ENCODE measurements at regions not wholly inside any gene's neighbourhood (a gene's known extent, or its start where the extent isn't known, plus 50 kb on each side); places are given as distances from the start of the nearest gene placed in this dataset.

DNA sequence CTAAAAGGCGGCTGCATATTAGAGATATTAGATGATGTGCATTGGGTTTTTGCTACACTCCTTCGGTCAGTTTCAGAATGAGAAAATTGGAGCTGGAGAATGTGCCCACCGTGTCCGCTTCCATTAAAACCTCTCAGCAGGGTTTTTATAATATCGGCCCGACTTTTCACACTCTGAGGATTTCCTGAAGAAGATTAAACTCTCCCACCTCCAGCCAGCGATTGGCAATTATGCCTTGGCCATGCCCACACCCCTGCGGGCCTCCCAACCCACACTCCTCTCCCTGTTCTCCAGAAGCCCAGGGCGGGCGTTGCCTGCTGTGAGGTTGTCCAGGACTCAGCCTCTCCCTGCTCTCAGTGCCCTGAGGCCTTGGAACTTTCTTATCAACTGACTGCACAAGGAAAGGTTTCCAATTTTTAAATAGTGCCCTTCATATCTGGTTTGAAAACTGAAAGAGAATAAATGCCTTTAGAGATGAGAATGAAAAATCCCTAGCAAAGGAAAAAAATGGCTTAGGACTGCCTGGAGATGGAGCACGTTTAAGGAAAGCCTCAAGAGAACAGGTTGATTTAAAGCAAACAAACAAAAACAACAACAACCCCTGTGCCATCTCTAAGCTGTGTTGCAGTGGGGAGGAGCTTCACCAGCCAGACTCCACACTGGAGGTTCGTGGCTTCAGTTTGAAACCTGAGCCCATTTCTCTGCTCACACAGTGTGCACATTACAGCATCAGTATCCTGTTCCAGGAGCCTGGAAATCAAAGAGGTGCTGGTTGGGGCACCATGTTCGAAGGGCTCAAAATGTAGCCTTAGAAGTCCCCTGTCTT lies 292.9 kb downstream of the NSG2 start:
- no peak for DNase-seq

DNA sequence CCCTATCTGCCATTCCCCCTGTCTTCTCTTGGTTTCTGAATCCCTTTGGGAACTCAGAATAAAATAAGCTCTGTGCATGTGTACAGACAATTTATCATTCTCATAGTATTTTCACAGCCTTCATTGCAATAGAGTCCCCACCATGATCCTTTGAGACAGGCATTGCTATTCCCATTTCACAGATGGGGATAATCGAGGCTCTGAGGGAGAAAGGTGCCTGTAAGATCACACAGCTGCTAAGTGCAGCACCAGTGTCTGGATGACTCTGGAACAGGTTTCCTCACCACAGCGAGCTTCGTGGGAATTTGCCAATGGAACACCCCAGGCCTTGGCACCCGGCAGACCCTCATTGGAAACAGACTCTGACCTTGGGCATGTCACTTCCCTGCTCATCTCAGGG lies 293.6 kb downstream of the NSG2 start:
- no peak for DNase-seq

DNA sequence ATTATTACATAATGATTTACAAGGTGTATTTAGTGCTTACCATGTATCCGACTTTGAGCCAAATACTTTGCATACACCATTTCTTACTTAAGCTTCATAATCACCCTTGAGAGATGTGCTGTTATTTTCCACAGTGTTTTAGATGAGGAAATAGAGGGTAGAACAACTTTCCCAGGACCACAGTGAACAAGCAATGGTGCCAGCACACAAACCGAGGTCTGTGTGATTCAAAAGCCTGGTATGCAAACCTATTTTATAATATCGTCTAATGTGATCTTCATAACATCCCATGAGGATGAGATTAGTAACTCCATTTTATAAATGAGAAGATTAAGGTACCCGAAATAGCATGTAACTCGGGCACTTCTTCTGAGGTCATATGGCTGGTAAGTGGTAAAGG lies 294.7 kb downstream of the NSG2 start:
- DNase-seq = no peak

DNA sequence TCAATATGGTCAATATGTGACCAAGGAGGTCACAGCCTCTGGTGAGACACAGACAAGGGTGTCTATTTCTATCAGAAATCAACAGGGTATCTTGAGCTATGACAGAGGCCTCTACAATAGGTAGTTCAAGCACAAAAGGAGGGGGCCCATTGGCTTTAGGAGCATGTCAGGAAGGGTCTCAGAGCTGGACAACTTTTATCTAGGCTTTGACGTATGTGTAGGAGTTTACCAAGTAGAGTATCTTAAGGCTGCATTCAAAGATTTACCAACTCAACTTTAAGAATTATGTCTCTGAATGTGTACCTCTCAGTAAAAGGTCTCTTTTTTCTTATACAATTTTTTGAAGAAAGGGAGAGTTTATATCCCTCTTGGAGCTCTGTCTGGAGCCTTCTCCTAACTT lies 297.2 kb downstream of the NSG2 start:
- DNase-seq = no peak

DNA sequence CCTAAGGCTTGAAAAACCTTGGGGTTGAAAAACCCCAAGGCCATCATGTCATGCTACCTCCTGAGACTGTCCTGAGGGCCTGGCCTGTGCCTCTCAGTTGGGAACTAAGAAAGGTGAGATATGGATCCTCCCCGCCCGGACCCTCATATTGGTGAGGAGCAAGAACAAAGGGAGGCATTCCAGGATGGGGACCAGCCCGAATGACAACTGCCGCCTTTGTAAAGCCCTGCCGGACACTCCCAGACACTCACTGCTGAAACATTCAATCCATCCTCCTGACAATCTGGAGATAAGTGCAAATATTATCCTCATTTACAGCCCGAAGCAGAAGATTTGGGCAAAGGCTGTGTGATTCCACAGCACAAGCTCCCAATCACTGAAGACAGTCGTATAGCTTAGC lies 298.3 kb downstream of the NSG2 start:
- no peak for DNase-seq

DNA sequence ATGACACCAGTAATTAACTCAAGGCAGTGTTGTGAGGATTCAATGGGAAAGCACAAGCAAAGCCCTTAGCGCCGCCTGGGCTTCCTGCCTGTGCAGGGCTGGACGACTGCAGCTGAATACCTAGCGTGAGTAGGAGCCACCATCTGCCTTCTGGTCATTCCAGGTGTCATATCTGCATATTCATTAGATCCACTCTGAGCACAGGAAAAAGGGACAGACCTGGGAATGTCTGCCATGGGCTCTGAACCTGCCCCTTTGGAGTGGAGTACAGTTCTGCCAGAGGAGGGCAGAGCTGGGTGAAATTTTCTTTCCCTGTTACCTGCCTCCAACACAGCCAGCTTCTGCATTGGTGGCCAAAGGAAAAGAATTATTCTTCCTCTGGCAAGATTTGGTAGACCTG lies 298.8 kb downstream of the NSG2 start:
- no peak for DNase-seq

DNA sequence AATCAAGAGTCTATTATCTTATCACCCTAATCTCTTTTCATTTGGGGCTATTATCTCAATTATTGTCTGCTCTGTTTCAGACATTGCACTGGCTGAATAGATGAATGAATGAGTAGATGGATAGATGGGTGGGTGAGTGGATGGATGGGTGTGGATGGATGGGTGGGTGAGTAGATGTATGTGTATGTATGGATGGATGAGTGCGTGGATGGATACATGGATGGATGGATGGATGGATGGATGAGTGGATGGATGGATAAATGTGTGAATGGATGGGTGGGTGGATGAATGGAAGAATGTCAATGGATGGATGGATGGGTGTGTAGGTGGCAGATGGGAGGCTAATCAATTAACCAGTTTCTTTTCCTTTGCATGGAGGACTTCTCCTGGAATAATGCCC lies 301.7 kb downstream of the NSG2 start:
- DNase-seq = no peak

DNA sequence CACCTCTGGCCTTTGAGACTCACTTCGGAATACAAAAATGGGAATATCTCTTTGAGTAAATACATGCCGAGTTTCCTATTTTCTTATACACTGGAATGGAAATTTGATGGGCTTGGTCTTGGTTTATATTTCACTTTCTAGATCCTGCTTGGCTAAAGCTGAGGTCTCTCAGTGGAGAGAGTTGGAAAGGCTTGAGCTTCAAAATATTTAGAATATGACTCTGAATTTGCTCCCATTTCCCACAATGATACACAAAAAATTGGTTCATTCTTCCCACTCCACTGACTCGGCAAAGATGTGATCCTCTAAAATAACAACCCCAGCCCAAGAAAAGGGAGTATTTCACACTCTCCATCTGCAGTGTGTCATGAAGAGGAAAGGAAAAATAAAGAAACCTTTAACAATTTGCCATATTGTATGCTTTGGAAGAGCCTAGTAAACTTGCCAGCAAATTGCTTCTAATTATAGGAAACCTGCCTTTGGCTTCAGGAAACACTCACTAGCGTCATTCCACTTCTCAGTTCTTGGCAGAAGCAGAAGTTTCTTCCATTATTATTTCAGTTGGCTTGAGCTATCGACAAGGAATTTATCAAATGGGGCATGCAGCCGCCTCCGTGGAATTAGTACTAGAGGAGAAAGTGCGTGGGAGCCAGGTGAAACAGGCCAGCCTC lies 302.9 kb downstream of the NSG2 start:
- DNase-seq = no peak

DNA sequence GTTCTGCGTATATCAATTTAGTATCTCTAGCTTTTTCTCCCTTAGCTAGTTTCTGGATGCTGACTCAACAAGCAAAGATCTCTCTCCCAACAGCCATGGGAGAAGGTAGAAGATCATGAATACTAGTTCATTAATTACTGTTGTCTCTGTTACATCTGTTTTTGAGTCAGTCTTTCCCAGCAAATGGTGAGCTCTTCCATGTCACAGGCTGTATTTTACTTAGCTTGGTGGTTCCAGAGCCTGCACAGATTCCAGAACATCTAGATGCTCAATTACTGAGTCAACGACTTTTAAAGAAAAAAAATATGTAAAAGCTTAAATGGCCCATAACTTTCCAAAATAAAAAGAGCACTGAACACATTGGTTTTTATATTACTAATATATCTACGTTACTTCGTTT lies 307.2 kb downstream of the NSG2 start:
- DNase-seq = no peak

DNA sequence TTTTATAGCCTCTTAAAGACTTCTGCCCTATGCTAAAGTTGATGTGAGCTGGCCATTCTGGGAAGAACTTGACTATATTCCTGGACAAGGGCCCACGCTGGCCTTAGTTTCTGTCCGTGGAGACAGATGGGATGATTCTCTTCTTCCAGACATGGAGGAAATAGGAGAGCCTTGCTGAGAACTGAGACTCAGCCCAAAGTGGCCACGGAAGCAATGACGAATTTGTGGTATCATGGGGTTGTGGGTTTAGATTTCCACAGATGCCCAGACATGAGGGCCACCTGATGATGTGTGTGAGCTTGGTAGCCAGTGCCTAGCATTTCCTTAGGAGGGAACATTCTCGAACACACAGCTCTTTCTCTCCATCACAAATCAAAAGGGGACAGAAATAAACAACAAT lies 309.1 kb downstream of the NSG2 start:
- no peak for DNase-seq

DNA sequence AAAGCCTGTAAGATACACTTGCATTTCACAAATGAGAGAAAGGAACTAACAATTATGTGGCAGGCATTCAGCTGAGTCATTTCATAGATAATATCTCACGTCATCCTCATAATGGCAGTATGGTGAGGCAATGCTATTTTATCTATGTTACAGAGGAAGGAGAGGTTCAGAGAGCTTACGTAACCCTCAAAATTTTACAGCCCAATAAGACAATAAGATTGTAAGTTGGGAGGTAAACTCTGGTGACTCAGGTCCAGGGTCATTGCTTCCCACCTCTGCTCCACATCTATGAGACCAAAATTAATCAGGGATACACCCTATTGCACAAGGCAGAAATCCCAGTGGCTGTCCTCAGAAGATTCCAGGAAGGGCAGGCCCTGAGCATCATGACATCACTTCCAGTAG lies 309.7 kb downstream of the NSG2 start:
- no peak for DNase-seq

DNA sequence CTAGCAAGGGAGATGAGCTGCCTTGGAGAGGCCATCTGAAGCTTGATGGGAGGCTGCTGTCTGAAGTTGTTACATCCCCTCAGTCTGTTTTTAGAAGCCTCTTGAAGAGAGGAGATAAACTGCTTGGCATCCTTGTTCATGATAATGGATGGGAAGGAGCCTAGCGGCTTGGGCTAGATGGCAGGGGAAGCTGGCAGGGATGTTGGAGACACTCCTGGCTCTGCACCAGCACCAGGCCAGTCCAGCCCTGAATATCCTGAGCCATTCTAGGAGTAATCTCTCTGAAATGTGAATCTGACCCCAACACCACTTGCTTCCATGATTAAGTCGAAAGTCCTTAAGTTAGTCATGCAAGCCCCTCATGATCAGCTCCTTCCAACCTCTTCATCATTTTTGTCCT lies 310.5 kb downstream of the NSG2 start:
- DNase-seq = no peak

DNA sequence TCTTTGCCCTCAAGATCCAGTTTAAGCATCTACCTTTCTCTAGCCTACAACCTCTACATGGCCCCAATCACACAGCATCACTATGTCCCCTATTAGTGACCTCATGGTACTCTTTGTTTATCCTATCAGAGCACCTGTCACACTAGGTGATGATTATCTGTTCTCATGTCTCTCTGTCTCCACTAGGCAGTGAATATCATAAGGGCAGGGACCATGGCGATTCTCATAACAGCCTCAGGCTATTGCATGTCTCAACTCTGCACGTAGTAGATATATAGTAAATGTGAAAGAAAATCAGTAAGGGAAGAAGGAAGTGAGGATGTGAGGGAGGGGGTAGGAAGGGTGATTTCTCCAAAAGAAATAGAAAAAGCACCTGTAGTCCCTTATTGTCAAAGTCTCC lies 311.0 kb downstream of the NSG2 start:
- no peak for DNase-seq

DNA sequence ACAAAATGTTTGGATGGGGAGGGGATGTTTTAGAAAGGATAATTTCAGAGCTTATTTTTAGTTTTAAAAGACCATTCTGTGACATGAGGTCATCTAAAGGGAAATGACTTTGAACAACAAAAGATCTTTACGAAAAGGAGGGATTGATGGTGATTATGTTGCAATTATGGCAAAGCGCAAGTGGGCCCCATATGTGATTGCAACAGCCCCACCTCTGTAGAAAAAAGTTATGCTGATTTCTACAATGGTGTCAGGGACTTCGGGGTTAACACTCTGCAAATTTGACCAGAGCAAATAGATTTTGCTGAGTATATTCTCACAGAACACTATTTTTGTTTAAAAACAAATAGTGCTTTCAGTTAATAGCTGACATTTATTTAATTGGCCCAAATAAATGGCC lies 312.8 kb downstream of the NSG2 start:
- DNase-seq = no peak

DNA sequence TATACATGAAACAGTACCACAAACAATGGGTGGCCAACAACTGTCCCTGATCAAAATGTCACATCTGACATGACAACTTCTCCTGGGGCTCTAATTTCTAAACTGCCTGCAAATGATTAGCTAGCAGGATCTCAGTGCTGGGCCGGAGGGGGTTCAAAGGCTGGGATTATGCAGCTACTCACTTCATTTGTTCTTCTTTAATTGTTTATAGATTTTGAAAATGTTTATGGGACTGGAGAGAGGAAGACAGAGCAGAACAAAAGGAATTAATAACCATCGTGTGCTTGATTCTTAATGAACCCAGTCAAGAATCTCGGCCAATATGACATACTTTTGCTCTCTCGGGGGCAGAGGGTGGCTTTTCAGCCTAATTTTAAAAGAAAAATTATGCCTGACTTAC lies 313.6 kb downstream of the NSG2 start:
- no peak for DNase-seq

DNA sequence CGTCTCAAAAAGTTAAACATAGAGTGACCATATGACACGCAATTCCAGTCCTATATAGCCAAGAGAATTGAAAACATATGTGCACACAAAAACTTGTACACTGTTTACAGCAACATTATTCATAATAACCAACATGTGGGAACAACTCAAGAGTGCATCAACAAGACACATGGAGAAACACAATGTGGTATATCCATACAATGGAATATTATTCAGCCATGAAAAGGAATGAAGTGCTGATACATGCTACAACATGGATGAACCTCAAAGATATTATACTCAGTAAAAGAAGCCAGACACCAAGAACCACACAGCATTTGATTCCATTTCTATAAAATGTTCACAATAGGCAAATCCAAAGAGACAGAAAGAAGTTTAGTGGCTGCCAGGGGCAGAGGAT lies 317.0 kb downstream of the NSG2 start:
- DNase-seq = no peak

DNA sequence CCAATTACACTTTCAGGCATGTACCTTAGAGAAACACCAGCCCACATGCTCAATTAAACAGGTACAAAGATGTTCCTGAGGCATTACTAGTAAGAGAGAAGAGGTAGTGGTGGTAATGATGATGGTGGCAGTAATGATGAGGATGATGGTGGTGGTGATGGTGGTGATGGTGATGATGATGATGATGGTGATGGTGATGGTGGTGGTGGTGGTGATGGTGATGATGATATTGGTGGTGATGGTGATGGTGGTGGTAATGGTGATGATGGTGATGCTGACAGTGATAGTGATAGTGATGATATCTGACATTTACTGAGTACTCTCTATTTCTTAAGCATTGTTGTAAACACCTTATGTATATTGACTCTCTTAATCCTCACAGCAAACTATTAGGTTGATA lies 318.4 kb downstream of the NSG2 start:
- no peak for DNase-seq

DNA sequence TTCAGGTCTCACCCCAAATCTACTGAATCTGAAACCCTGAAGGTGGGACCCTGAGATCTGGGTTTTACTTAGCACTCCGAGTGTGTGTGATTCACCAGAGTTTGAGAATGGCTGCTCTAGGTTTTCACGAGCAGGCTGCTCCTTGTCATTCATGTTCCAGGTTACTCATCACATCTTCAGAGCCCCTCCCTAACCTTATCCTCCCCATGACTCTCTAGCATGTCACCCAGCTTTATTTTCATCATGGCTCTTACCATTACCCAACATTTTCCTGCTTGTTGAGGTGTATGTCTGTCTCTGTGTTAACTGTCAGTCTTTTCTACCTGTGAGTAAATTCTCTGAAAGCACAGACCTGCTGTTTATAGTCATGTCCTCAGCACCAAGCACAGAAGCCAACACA lies 319.2 kb downstream of the NSG2 start:
- DNase-seq = no peak

DNA sequence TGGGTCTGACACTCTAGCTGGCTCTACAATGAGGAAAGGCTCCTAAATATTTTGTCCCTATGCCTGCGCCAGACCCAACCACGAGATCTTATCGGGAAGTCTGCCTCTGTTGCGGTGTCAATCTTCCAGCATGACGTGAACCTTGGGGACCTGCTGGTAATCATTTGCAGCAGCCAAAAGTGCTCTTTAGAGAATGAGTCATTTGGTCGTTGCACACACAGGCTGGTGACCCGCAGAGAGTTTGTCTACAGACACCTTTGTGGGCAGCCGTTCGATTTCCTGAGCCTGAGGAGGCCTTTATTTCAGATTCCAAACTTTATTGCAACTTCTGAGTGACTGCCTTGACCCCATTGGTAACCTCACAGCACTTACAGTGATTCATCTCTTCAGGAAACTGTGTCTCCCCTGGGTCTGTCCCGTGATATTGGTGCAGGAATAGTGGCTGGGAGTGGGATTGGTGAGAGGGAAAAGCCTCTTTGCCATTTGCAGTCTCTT lies 326.1 kb downstream of the NSG2 start:
- no peak for DNase-seq

DNA sequence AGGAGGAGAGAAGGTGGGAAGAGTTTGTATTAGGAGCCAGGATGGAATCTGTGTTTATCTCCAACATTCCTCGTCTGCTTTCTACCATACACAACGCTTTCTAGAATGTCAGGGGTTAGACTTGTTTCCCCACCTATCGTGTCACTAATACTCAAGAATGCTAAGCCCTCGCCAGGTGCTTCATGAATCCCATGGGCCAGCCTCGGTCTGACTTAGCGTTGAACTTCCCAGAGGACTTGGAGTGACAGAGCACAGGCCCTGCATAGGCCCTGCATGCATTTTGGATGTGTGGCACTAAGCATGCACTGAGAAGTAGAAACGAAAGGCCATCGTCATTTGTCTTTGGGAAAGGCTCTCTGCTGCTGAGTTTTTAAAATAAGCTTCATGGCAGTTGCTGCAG lies 328.7 kb downstream of the NSG2 start:
- DNase-seq = no peak

DNA sequence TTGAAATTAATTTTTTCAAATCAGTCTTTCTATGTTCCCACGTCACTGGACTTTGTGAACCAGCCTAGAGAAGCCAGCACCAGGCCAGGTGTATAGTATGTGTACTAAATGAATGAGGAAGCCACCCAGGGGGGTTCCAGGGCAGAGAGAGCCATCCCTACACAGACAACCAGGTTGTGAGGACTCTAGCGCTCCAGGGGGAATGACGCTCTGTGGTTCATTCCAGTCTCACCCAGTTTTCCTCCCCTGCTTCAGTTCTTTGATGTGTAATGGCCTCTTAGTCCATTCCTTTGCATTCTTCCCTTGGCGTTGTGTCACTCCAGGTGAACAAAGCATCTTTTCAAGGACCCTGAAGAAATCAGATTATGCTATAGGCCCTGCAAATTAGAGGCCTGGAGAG lies 330.6 kb downstream of the NSG2 start:
- no peak for DNase-seq

DNA sequence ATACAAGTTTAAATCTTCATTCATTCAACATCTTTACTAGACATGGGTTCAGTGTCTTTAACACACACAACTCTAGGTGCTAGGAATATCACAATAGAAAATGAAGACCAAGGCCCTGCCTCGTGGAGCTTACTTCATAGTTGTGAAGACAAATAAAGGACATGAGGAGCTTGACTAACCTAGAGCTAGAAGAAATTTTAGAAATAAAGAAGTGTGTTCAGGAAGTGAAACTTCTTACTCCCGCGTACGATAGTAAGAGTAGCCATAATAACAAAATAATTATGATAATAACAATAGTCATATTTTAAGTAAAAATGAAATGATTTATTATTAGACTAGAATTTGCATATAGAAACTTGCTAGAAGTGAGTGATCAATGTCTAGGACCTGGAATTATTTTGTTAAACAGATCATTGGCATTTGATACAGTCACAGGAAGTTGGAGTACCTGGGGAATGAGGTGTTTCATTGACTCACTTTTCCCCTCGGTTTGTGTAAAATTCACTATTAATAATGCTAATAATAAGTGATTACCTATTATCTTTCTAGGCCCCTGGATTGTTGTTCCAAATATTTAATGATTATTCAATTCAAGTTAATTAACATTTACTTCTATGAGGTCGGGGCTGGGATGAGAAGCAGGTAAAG lies 331.3 kb downstream of the NSG2 start:
- DNase-seq = no peak

DNA sequence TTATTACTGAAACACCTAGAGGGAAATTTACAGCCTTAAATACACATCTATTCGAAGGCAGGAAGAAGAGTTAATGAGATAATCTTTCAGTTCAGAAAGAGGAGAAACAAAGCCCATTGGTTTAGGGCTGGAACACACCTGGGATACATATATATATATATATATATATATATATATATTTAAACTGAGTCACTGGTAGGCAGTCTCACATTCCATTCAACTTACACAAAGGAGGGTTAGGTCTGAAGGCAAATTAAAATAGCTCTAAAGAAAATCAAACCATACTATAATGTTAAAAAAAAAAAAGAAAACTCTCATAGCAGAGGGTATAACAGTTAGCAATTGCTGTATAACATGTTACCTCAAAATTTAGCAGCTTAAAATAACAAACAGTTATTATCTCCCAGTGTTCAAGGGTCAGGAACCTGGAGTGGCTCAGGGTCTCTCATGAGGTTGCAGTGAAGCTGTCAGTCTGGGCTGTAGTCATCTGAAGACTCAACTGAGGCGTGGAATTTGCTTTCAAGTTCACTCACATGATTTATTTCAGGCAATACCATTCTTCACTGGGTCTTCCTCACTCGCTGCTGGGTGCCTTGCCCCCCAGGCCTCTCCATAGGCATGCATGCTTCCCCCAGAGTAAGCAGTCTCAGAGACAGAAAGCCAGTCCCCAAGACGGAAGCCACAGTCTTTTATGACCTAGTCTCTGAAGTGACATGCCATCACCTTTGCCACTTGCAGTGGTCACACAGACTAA lies 332.8 kb downstream of the NSG2 start:
- DNase-seq = no peak
